Activated CD8-positive, alpha-beta memory T cell treated with anti-CD3 and anti-CD28 coated beads, Interleukin-2, amount 50 U/mL, for 1 hour (primary cell): ENCODE measurements at regions not wholly inside any gene's neighbourhood (a gene's known extent, or its start where the extent isn't known, plus 50 kb on each side); places are given as distances from the start of the nearest gene placed in this dataset.

Experiments used
- DNase-seq: peaks from one replicate; pipeline ENCODE4 v3.0.0-alpha.2; 2020; ENCODE audit errors: extremely low read depth

DNA sequence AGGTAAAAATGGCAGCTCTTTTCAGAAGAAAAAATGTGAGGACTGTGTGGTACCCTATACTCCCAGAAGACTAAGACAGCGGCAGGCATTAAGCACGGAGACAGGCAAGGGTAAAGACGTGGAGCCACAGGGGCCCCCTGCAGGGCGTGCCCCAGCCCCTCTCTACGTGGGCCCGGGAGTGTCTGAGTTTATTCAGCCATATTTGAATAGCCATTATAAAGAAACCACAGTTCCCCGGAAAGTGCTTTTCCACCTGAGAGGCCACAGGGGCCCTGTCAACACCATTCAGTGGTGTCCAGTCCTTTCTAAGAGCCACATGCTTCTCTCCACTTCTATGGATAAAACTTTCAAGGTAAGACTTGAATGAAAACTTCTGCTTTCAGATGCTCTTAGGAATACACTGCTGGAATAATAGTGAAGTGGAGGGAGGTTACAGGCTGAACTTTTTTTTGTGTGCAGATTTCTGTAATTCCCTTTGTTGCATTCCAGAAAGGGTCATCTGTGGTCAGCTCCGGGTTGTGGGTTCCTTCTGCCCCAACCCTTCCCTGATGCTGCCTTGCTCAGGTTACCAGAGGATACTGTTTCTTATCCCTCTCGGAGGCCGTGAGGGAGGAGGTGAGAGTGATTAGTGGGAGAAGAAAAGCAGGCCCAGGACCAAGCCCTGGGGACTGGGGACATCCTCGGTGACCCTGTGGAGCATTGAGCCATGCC lies 58.4 kb downstream of the SLC25A47 start:
- no peak for DNase-seq

DNA sequence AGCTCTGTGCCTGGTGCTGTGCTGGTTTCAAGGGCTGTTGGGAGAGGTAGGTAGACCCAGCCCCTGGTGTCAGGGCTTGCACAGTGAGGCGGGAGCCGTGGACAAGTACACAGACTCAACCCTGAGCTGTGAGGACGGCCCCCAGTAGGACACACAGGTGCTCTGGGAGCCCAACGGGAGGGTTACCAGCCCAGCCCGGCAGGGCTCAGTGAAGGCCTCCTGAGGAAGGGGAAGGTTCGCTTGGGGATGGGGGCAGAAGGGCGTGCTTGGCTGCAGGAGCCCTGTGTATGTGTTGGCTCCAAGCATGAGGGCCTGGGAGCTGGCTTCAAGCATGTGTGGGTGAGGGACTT lies 58.9 kb downstream of the SLC25A47 start:
- no peak for DNase-seq

DNA sequence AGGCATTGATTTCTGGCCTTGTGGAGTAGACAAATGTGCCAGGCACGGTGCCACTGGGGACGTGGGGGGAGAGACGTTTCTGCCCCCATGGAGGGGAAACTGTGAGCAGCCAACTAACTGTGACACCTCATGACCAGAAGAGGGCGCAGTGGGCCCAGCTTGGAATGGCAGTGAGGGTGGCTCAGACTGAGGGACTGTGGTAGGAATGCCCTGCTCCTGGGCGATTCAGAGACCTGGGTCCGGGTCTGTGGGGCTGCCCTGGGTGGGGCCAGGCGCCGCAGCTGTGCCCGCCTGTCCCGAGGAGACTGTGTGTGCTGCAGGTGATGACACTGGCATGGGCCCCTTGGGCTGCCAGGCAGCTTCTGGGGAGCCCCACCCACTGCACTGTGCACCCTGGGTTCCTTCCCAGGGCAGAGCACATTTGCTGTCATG lies 60.6 kb downstream of the SLC25A47 start:
- DNase-seq: no peak

DNA sequence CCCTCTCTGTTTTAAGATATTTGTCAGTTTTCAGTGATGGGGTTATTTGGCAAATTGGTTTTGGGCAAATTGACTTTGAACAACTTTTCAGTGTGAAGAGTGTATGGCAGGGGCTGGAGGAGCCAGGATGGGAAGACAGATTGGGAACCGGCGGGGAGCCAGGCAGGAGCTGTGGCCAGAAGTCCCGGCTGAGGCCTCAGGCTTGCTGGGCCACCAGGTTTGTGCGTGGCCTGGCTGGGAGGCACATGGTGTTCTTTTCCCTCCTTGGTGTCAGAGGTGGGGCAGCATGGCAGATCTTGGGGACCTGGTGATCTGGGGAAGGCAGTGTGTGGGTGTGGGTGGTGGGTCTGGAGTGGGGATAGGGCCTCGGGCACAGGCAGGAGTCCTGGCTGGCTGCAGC lies 61.1 kb downstream of the SLC25A47 start:
- DNase-seq: no peak

DNA sequence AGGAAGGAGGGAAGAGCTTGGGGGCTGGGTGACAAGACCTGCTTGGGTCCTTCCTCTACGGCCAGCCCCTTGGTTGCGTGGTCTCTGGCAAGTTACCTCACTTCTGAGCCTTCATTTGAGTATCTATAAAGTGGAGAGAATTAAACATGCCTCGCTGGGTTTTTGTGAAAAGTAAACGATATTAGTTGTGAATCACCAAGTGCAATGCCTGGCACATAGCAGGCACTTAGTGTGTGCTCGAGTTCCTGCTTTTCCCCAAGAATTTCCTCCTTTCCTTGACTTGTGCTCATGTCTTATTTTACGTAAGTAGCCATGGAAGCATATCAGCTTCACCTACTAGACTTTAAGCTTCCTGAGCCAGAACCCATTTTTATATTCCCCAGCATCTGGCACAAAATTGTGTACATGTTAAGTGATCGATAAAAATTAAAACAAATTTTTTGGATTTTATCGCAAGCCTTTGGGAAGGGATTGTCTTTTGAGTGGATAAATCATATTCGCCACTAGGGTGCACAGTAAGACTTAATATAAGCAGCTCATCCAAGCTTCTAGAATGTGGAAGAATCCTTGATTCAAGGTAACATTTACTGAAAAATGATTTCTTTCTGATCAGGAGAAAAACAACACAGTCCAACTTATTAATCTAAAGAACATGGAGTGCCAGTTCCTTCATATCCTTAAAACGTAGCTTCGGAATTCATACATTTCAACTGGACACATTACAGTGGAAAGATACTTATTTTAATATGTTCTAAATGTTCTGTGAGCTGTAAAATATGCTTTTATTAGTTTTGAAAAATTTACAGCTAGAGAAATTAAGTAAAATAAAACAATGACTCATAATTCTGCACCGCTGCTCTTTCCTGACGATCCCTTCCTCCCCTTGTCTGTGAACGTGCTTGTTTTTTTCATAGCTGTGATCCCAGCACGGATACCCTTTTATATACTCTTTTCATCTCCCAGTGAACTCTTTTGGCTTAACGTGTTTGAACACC lies 62.0 kb downstream of the SLC25A47 start:
- no peak for DNase-seq

DNA sequence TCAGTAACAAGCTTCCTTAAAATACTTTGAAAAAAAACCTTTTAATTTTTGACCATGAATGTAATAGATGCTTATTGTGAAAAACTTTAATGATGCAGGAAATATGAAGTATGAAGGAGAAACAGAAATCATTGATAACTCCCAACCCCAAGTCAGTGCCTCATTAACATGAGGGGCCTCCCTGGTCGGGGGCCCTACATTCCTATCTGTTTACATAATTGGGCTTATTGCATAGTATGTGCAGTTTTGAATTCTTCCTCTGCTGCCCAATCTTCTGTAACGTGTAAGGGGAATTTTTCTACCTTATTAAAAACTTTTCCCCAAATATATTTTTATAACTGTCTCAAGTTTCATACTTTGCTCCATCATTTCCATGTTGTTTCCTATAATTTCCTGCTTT lies 63.0 kb downstream of the SLC25A47 start:
- DNase-seq: no peak

DNA sequence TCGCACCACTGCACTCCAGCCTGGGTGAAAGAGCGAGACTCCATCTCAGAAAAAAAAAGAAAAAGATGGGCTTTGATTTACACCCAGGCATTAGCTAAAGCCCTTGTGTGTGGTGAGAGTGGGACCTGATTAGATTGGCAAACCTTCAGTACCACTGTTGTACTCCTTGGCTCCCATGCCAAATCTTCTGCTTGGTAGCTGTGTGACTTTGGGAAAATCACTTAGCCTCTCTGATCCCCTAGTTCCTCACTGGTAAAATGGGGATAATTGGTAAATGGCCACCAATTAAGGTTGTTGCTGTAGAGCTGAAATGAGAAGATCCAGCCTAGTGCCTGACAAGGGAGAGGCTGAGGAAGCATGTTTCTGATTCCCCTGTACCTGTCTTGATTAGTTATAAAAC lies 63.7 kb downstream of the SLC25A47 start:
- DNase-seq: no peak

DNA sequence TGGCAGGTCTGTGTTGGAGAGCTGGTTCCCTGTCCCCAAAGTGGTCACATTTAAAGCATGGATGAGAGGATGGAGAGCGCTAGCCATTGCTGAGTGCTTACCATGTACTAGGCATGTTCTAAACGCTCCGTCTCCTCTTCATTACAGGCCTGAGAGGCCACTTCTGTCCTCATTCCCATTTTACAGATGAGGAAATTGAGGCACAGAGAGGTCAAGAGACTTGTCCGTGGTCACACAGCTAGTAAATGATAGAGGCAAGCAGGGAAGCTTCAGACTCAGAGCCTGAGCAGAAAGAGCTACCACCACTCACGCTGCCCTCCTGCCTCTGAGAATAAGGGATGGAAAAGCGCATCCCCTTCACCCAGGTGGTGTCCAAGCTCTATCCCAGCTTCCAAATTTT lies 64.3 kb downstream of the SLC25A47 start:
- no peak for DNase-seq

DNA sequence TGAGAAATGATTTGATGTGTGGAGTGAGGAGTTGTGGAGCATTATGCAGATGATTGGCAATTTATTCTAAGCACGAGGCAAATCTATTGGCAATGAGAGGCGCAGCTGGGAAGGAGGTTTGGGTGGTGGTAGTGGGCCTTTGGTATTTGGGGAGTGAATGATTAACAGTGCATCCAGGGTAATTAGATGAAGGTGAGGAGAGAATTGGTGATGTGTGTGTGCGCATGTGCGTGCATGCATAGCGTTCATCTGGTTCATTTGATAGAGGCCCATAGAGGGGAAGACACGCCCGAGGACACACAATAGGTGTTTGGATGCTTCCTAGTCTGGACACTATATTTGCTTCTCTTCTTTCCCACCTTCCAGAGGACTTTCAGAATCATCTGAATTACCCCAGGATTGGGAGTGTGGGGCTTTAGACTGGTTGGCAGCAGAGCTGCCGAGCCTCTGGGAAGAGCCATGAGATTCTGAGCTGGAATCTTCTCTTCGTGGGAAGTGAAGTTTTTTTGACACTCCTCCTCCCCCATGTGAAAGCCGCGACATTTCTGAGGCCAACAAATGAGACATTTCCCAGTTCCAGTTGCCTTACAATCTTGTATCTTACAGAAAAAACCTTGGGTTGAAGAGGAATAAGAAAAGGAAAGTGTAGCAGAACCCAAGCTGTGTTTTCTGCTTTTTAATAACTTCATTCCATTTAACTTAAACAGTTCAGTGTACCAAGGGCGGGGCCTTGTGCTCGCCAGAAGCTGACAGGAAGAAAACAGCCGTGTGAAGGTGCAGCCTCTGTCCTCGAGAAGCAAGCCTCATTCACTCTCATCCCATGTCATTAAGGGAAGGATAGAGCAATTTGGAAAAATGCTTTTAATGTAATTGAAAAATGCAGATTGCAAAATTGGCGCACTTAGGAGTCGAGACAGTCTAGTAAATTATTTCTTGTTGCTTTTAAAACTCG lies 65.2 kb downstream of the SLC25A47 start:
- DNase-seq: no peak

DNA sequence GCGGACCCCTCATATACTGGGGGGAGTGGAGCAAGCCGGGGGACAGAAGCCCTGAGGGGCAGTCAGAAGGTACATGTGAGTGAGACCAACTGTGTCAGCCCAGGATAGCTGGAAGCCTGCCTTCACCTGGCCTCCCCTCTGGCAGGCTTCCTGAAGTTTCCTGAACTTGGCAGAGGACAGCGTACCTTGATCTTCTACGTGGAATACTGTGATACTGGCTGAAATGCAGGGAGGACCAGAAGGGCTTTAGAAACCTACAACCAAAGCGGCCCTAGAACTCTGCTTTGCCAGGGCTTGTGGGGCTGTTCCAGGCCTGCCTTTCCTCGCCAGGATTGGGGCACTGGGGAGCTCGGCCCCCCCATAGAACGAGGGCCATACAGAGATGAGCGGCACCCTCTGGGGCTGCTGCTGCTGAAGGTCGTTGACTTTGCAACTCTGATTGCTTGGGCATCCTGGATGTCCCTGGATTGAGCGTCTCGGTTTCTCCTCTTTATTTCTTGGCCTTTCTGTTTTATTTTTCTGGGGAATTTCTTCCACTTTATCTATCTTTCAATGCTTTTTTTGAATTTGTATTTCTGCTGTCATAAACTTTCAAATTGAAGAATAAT lies 66.5 kb downstream of the SLC25A47 start:
- no peak for DNase-seq

DNA sequence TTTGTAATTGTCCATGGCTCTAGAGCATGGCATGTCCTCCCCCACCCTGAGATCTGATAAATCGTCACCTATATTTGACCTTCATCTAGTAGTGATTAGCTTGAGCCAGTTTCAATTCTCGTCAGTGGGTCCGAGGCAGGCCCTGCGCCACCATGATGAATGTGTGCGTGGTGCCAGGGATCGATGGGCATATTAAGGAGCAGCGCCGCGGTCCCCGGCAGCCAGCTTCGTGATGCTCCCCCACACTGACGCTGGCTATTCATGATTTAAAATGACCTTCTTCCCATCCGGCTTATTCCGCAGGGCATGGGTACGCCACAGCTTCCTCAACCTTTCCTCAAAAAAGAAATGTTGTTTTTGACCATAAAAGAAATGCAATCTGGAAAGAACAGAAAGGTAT lies 68.0 kb downstream of the SLC25A47 start:
- DNase-seq: no peak

DNA sequence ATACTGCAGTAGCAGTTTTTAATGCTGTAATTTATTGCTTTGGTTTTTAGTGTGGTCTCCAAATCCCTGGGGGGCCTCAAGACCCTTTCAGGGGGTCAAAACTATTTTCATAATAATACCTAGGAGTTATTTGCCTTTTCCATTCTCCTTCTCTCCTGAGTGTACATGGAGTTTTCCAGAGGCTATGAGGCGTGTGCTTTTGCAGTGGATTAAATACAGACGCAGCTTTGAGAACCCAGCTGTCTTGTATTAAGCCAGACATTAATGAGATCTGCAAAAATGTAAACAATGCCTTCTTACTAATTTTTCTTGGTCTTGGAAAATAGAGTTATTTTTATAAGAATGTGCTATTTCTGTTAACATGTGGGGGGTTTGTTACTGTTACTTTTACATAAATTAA lies 68.6 kb downstream of the SLC25A47 start:
- no peak for DNase-seq

DNA sequence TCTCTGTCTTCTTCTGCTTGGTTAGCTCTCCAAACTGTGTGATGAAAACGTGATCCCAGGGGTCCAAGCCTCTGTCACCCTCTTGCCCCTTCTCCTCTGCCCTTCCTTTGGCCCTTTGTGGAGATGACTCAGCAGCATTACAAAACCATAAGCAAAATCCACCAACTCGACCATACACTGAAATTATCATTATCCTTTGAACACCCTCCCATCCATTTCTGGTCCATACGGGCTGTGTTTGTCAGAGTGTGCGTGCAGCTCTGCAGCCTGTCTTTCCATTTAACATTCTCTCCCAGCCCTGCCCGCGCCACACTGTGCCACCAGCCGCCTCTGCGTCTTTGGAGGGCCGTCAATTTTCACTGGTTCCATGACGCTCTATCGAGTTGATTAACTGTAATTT lies 69.2 kb downstream of the SLC25A47 start:
- no peak for DNase-seq

DNA sequence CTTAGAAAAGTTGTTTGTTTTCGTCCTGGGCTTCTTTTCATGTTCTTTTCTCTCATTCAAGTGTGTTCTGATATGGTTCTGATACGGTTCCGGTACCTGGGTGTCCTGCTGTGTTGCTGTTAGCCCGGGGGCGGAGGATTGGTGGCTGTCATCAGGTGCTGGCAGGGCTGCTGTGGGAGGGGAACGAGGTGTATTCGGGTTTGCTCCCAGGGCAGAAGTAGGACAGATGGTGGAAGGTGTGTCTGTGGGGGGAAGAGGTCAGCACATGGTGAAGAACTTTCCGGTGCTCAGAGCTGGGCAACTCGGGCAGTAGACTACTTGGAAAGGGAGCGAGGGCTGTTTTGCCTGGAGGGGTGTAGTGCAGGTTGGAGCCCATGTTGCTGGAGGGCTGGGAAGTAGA lies 70.2 kb downstream of the SLC25A47 start:
- DNase-seq: no peak

DNA sequence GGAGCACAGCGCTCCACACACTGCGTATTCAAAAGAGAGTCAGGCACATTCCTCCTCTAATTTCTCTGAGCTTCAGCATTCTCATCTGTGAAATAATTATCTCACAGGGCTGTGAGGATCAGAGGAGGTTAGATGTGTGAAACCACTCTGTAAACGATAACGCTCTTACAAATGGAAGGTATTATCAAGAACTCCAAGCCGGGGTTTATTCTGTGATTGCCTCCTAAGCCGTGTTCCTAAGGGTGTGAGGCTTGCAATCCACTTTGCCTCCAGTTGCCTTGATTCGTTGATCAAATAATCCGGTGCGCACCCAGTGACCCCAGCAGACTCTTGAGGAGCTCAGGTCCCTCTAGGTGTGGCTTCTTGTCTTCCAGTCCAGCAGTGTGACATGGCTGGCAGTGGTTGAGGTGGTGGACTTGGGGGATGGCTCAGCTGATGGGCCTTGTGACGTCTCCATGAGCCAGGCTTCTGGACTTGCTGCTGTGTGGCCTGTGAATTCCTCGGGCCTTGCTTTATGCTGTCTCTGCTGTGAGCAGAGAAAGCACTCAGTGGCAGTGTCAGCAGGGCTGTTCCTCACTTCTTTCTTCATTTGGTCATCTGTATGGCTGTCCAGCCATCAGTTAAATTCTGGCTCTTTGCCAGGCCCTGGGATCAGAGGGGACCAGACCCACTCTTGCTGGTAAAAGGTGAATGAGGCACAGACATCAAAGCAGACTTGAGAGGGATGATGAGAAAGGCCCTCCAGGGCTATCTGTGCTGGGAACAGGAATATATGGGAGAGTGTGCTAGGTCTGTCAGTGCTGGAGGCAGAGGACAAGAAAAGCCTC lies 71.0 kb downstream of the SLC25A47 start:
- no peak for DNase-seq

DNA sequence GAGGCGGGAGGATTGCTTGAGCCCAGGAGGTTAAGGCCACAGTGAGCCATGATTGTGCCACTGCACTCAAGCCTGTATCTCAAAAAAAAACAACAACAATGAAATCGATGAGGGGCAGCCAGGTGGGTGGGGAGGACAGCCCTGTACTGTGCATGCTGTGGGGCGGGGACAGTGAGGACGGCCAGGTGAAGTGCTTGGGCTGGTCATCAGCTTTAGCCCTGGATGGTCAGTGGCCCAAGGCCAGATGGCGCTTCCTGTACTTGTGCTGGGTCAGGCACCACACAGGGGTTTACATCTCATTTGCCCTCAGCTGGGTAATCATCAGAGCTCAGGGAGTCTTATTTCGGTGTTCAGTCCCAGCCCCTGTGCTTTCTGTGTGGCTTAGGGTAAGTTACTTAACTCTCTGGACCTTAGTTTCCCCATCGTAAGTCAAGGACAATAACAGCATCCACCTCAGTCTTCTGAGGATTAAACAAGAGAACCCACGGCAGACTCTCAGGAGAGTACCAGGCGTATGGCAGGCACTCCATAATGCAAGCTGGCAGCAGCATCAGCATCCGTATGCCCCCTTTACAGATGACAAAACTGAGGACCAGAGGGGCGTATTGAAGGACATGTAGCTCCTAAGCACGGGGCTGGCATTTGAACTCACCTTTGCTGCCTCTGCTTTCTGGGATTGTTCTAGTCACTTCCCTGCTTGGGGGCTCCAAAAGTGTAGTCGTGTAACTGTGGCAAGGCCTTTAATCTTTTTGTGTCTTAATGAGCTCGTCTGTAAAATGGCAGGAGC lies 71.9 kb downstream of the SLC25A47 start:
- no peak for DNase-seq

DNA sequence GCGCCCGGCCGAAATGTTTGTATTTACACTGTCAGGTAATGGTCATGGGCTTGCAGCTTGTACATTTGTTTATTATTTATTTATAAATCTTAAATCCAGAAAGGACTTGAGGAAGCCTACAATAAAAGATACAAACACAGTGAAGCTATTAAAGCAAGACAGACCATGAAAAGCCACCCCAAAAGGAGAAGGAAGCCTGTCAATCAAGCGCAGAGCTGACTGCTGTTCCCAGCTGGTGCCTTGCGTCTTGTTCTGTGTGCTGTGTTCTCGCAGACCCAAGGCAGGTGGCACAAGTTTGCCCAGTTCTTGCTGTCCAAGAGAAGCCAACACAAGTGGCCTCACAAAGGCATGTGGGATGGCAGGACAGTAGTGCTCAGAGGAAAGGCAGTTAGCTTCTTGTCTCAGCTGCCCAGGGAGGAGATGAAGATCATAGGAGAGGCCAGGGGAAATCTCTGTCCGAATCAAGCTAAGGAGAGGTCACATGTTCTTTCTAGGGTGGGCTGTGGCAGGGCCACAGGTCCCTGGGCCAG lies 73.2 kb downstream of the SLC25A47 start:
- DNase-seq: no peak

DNA sequence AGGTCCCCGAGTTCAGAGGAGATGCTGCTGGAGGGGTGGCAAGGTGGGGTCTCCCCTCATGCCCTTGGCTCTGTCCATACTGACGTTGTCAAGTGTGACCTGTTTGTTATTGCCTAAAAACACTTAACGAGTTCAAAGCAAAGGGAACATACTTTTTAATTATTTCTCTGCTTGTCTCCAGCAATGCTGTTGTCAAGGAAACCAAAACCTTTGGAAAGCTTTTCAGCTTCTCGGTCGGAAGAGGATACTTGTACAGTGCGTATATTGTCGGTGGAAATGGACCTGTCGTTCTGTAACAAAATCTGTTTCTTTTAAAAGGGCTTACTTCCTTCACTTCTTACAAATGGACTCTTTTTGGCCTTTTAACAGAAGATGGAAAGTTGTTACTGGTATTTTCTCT lies 73.9 kb downstream of the SLC25A47 start:
- DNase-seq: no peak

DNA sequence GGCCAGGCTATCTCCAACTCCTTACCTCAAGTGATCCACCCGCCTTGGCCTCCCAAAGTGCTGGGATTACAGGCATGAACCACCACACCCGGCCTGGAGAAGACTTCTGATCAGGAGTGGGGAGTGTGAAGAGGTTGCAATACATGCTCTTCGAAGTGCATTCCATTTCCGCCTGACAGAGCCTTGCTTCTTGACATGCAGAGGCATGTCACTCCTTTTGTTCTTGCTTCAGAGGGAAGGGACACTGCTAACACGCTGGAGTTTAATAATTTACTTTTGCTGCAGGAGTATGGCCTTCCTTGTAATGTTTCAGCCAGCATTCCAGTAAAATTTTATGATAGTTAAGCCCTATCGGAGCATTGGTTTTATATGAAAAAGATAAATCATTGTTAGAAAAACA lies 74.9 kb downstream of the SLC25A47 start:
- no peak for DNase-seq
